ENCODE measurements at regions not wholly inside any gene's neighbourhood (a gene's known extent, or its start where the extent isn't known, plus 50 kb on each side); places are given as distances from the start of the nearest gene placed in this dataset.

DNA sequence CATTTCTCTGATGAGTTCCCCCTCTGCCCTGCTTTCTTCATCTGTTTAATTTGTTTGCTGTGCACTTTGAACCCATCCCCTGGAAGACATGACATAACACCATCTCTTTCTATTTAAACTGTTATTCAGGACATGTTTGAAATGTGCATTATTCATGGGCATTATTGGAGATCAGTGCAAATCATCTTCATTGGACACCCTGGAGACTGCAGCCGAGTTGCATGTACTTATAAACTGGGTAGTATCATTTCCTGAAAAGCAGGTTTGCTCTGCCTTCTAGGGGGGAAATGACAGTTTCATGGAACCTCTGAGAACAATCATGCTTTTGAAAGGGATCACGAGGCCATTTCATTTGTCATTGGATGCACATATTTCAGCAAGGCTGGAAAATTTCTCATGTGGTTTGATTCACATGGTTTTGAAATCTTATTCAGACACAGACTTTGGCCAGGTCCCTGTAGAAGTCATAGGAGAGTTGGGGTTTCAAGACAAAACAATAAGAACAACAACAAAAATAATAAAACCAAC is 462.8 kb upstream of the MEX3C start:
- TF ChIP-seq, protein P1, sequence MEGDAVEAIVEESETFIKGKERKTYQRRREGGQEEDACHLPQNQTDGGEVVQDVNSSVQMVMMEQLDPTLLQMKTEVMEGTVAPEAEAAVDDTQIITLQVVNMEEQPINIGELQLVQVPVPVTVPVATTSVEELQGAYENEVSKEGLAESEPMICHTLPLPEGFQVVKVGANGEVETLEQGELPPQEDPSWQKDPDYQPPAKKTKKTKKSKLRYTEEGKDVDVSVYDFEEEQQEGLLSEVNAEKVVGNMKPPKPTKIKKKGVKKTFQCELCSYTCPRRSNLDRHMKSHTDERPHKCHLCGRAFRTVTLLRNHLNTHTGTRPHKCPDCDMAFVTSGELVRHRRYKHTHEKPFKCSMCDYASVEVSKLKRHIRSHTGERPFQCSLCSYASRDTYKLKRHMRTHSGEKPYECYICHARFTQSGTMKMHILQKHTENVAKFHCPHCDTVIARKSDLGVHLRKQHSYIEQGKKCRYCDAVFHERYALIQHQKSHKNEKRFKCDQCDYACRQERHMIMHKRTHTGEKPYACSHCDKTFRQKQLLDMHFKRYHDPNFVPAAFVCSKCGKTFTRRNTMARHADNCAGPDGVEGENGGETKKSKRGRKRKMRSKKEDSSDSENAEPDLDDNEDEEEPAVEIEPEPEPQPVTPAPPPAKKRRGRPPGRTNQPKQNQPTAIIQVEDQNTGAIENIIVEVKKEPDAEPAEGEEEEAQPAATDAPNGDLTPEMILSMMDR (IDR thresholded peaks at IDR 0.05), result no peak
- TF ChIP-seq POLR2AphosphoS5 (IDR thresholded peaks at IDR 0.05), result no peak
- no peak for TF ChIP-seq POLR2A (IDR thresholded peaks at IDR 0.05; ENCODE audit: low read depth)
- no peak for TF ChIP-seq EP300 (IDR thresholded peaks at IDR 0.05)

Measured in esophagus muscularis mucosa (tissue), 4 donors.